ENCODE measurements at regions not wholly inside any gene's neighbourhood (a gene's known extent, or its start where the extent isn't known, plus 50 kb on each side); places are given as distances from the start of the nearest gene placed in this dataset.

- TF ChIP-seq POLR2A (IDR thresholded peaks at IDR 0.05): no peak
- no peak for TF ChIP-seq CTCF (IDR thresholded peaks at IDR 0.05)
Measured at GRCh38 chr6:96685702-96686101, 122.8 kb downstream of the FHL5 start.
